Chondrocyte (in vitro differentiated cells): ENCODE measurements at regions not wholly inside any gene's neighbourhood (a gene's known extent, or its start where the extent isn't known, plus 50 kb on each side); places are given as distances from the start of the nearest gene placed in this dataset.

Experiments
- DNase-seq: peaks from one replicate; pipeline ENCODE4 v3.0.0; 2021; ENCODE audit warnings: mixed read lengths, low spot score
- H3K27ac Mint-ChIP-seq: one replicate; pipeline ENCODE4 v1.8.0; 2021; ENCODE audit warnings: mild to moderate bottlenecking, moderate library complexity, mixed read lengths; ENCODE audit not compliant: unreplicated experiment
- H3K27me3 Mint-ChIP-seq: 2 replicates; pipeline ENCODE4 v1.8.0; 2021; ENCODE audit warnings: low read depth, mixed read lengths
- H3K36me3 Mint-ChIP-seq: 2 replicates; pipeline ENCODE4 v1.8.0; 2021; ENCODE audit warnings: low read depth, mixed read lengths
- H3K4me1 Mint-ChIP-seq: 2 replicates; pipeline ENCODE4 v1.8.0; 2021; ENCODE audit warnings: low read depth, mild to moderate bottlenecking, mixed read lengths
- H3K4me3 Mint-ChIP-seq: one replicate; pipeline ENCODE4 v1.8.0; 2021; ENCODE audit warnings: mild to moderate bottlenecking, moderate library complexity, mixed read lengths; ENCODE audit not compliant: unreplicated experiment
- H3K9me3 Mint-ChIP-seq: 2 replicates; pipeline ENCODE4 v1.8.0; 2021; ENCODE audit warnings: low read depth, mixed read lengths
- CTCF ChIP-seq: fragments of 200-600 bp; sonication (generic); IDR thresholded peaks from 2 replicates; pipeline ENCODE4 v1.5.0; 2021; ENCODE audit warnings: antibody characterized with exemption, mild to moderate bottlenecking, moderate library complexity

- DNase-seq, result no peak
- Mint-ChIP-seq H3K27ac (peak overlapping the region; percentile 53), H3K4me1 (peaks cover 24% of the 10 kb centered on the region), H3K27me3 (no peaks in the 10 kb centered on the region), H3K36me3 (no peaks in the 10 kb centered on the region), H3K4me3 (no peak overlapping the region), H3K9me3 (no peaks in the 10 kb centered on the region)
- TF ChIP-seq CTCF, result no peak
Observed at GRCh38 chr14:32007755-32008362, 69.2 kb upstream of the ARHGAP5 start.

- Mint-ChIP-seq H3K4me1 (peaks cover 24% of the 10 kb centered on the region), H3K9me3 (no peaks in the 10 kb centered on the region), H3K4me3 (no peak overlapping the region), H3K36me3 (no peaks in the 10 kb centered on the region), H3K27me3 (no peaks in the 10 kb centered on the region), H3K27ac (no peak overlapping the region)
- DNase-seq, result no peak
- no peak for TF ChIP-seq CTCF
Observed at GRCh38 chr14:32008602-32009193, 68.4 kb upstream of the ARHGAP5 start.

DNA sequence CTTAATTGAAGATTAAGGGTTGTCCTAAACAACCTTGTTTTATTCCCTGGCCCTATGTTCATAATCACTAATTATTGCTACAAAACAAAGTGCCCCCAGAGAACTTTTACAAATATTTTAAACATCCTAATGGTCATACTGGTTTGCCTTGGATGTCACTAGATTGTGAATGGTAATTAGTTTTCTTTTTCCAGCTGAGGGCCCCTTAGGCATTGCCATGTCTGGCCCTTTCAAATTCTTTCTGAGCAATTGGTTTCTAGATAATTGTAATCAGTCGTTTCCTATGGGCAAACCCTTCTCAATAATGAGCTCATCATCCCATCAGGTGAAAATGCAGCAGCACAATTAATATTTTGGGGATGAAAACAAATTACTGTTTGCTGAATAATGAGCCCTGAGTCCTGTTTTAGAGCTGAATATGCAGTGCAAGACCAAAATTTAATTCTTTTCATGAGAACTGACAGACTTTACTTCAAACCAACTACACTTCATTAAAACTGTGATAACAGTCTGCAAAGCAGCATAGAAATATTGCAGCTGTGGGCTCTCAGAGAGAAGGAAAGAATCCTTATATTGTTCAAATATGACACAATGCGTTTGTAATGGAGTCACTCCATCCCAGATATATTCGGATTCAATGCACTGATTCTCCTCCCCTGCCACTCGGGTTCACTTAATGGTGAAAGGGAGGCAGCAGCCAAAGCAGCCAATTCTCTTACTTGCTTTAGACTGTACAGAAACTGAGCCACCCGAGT lies 67.7 kb upstream of the ARHGAP5 start:
- H3K9me3 Mint-ChIP-seq, result no peaks in the 10 kb centered on the region
- peaks cover 24% of the 10 kb centered on the region for H3K4me1 Mint-ChIP-seq

GRCh38 chr14:32009976-32010581 lies 67.0 kb upstream of the ARHGAP5 start:
- Mint-ChIP-seq H3K4me1 (peaks cover 24% of the 10 kb centered on the region), H3K9me3 (no peaks in the 10 kb centered on the region), H3K27ac (no peak overlapping the region), H3K27me3 (no peaks in the 10 kb centered on the region), H3K4me3 (no peak overlapping the region), H3K36me3 (no peaks in the 10 kb centered on the region)
- no peak for DNase-seq
- TF ChIP-seq CTCF, result no peak

More for the DNA sequence above, 67.7 kb upstream of the ARHGAP5 start:
- no peak for TF ChIP-seq CTCF
- H3K27ac Mint-ChIP-seq, result no peak overlapping the region
- no peak for DNase-seq
- H3K36me3 Mint-ChIP-seq, result no peaks in the 10 kb centered on the region
- H3K27me3 Mint-ChIP-seq, result no peaks in the 10 kb centered on the region
- no peak overlapping the region for H3K4me3 Mint-ChIP-seq

GRCh38 chr14:32010604-32011125 lies 66.4 kb upstream of the ARHGAP5 start:
- DNase-seq, result no peak
- H3K36me3 Mint-ChIP-seq, result no peaks in the 10 kb centered on the region
- no peaks in the 10 kb centered on the region for H3K27me3 Mint-ChIP-seq
- TF ChIP-seq CTCF, result no peak
- H3K9me3 Mint-ChIP-seq, result no peaks in the 10 kb centered on the region
- peaks cover 24% of the 10 kb centered on the region for H3K4me1 Mint-ChIP-seq
- no peak overlapping the region for H3K27ac Mint-ChIP-seq
- H3K4me3 Mint-ChIP-seq, result no peak overlapping the region
